ENCODE measurements at regions not wholly inside any gene's neighbourhood (a gene's known extent, or its start where the extent isn't known, plus 50 kb on each side); places are given as distances from the start of the nearest gene placed in this dataset.
"Not testable (repeated sequence)": the region's sequence is repeated elsewhere in the genome, so short reads cannot be mapped to it uniquely, and the experiment has no call there.

- not testable (repeated sequence) for DNase-seq
Measured at GRCh38 chr6:28626386-28626785, 100.7 kb downstream of the GPX5 start.

- no peak for DNase-seq
Measured at GRCh38 chr6:28632326-28632851, 106.7 kb downstream of the GPX5 start.

- no peak for DNase-seq
Measured at GRCh38 chr6:28633445-28634215, 107.9 kb downstream of the GPX5 start.

GRCh38 chr6:28634411-28634760, 108.7 kb downstream of the GPX5 start:
- DNase-seq = no peak

- DNase-seq = no peak
Measured at GRCh38 chr6:28634761-28635546, 109.3 kb downstream of the GPX5 start.

GRCh38 chr6:28635547-28636158, 110.0 kb downstream of the GPX5 start:
- no peak for DNase-seq

- no peak for DNase-seq
Measured at GRCh38 chr6:28638787-28639430, 113.2 kb downstream of the GPX5 start.

- not testable (repeated sequence) for DNase-seq
Measured at GRCh38 chr6:28639445-28640290, 114.0 kb downstream of the GPX5 start.

- peak; percentile 53 for DNase-seq
Measured at GRCh38 chr6:28643017-28643740, 117.5 kb downstream of the GPX5 start.

- no peak for DNase-seq
Measured at GRCh38 chr6:28646650-28647049, 121.0 kb downstream of the GPX5 start.

GRCh38 chr6:28648035-28648877, 122.6 kb downstream of the GPX5 start:
- peak; percentile 83 for DNase-seq

GRCh38 chr6:28648878-28649375, 123.2 kb downstream of the GPX5 start:
- no peak for DNase-seq

- no peak for DNase-seq
Measured at GRCh38 chr6:28651161-28651560, 125.5 kb downstream of the GPX5 start.

GRCh38 chr6:28653876-28654275, 128.2 kb downstream of the GPX5 start:
- DNase-seq = no peak

- DNase-seq = no peak
Measured at GRCh38 chr6:28655164-28655563, 129.5 kb downstream of the GPX5 start.

- DNase-seq = no peak
Measured at GRCh38 chr6:28656715-28657114, 131.0 kb downstream of the GPX5 start.

- DNase-seq = no peak
Measured at GRCh38 chr6:28657381-28657768, 131.7 kb downstream of the GPX5 start.

- DNase-seq = peak; percentile 58
Measured at GRCh38 chr6:28657769-28658465, 132.2 kb downstream of the GPX5 start.

GRCh38 chr6:28658475-28659249, 133.0 kb downstream of the GPX5 start:
- DNase-seq = peak; percentile 48

Data from kidney glomerular epithelial cell (primary cell).